Peyer's patch (tissue), 4 donors: ENCODE measurements at regions not wholly inside any gene's neighbourhood (a gene's known extent, or its start where the extent isn't known, plus 50 kb on each side); places are given as distances from the start of the nearest gene placed in this dataset.
"Not testable (repeated sequence)": the region's sequence is repeated elsewhere in the genome, so short reads cannot be mapped to it uniquely, and the experiment has no call there.

Experiments
- DNase-seq, 3 donors: peaks; one replicate each; pipeline ENCODE4 v3.0.0-alpha.2; 2017 to 2019
- H3K27ac ChIP-seq, 4 donors: fragments of 200-600 bp; sonication (generic); one replicate each; pipeline ENCODE4 v1.5.1; 2016 to 2019
- H3K27me3 ChIP-seq, 2 donors: fragments of 200-600 bp; sonication (generic); one replicate each; pipeline ENCODE4 v1.5.1; 2019
- H3K36me3 ChIP-seq, 3 donors: fragments of 200-600 bp; sonication (generic); one replicate each; pipeline ENCODE4 v1.5.1; 2016 to 2019
- H3K4me1 ChIP-seq, 4 donors: fragments of 200-600 bp; sonication (generic); one replicate each; pipeline ENCODE4 v1.5.1; 2016 to 2019
- H3K4me3 ChIP-seq, 4 donors: fragments of 200-600 bp; sonication (generic); 1 replicate in 3 of 4; 2 replicates in 1 of 4; pipeline ENCODE4 v1.5.1; 2016 to 2019; ENCODE audit warnings: mild to moderate bottlenecking in 1 of 4
- H3K9me3 ChIP-seq, 4 donors: fragments of 200-600 bp; sonication (generic); one replicate each; pipeline ENCODE4 v1.5.1; 2016 to 2019; ENCODE audit warnings: mild to moderate bottlenecking in 1 of 4
- POLR2A ChIP-seq, 2 donors: fragments of 450-650 bp; IDR thresholded peaks; one replicate each; pipeline ENCODE4 v1.5.1; 2017; ENCODE audit warnings: antibody characterized with exemption in 2 of 2, mild to moderate bottlenecking in 2 of 2, moderate library complexity in 2 of 2
- TF ChIP-seq, protein P1 (sequence below), 6 experiments: fragments of 450-650 bp in 4 of 6; fragments of 200-600 bp in 2 of 6; sonication (generic) in 1 of 6; IDR thresholded peaks; one replicate each; pipeline ENCODE4 v1.5.1; 2017 to 2019; ENCODE audit warnings: antibody characterized with exemption in 6 of 6, mild to moderate bottlenecking in 3 of 6, moderate library complexity in 1 of 6

DNA sequence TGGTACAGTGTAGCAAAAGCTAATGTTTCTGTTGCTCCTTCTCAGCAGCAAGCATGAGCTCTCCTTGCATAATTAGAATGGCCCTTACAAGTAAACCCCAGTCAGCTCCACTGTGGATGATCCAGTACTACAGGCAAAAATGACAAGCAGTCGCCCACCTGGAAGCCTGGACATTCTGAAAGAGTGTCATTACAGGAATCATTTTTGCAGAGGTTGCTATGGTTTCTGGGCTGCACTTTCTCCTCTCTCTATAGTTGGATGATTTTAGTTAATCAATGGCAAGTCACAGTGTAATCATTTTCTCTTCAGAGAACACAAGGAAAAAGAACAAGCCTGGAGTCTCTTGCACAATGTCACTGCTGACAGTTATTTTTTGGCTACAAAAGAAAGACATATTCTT, 102.9 kb upstream of the MYO3A start:
- Histone ChIP-seq H3K27ac (no peak overlapping the region), H3K36me3 (no peaks in the 10 kb centered on the region), H3K9me3 (no peaks in the 10 kb centered on the region), H3K4me1 (no peaks in the 10 kb centered on the region), H3K27me3 (no peaks in the 10 kb centered on the region), H3K4me3 (no peak overlapping the region)
- TF ChIP-seq POLR2A (IDR thresholded peaks at IDR 0.05), result no peak
- TF ChIP-seq, protein P1, sequence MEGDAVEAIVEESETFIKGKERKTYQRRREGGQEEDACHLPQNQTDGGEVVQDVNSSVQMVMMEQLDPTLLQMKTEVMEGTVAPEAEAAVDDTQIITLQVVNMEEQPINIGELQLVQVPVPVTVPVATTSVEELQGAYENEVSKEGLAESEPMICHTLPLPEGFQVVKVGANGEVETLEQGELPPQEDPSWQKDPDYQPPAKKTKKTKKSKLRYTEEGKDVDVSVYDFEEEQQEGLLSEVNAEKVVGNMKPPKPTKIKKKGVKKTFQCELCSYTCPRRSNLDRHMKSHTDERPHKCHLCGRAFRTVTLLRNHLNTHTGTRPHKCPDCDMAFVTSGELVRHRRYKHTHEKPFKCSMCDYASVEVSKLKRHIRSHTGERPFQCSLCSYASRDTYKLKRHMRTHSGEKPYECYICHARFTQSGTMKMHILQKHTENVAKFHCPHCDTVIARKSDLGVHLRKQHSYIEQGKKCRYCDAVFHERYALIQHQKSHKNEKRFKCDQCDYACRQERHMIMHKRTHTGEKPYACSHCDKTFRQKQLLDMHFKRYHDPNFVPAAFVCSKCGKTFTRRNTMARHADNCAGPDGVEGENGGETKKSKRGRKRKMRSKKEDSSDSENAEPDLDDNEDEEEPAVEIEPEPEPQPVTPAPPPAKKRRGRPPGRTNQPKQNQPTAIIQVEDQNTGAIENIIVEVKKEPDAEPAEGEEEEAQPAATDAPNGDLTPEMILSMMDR (IDR thresholded peaks at IDR 0.05), result no peak
- no peak for DNase-seq

DNA sequence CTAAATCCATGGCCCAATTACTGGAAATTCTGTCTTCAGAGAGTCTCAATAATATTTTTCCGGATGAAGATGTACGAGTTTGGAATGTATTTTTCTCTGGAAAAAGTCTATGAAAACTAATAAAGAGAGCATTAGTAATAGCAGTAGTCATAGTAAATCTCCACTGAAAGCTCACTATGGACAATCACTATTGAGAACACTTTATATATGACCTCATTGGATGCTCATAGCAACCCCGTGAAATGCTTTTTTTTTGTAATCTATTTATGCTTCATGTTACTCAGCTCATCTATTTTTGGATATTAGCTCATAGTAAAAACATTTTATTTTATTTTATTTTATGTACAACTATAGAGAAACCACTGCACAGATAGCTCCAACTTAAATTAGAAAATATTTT, 94.3 kb upstream of the MYO3A start:
- no peaks in the 10 kb centered on the region for H3K36me3 ChIP-seq
- H3K4me3 ChIP-seq, result no peak overlapping the region
- H3K27ac ChIP-seq, result no peak overlapping the region
- DNase-seq, result no peak
- no peaks in the 10 kb centered on the region for H3K9me3 ChIP-seq
- H3K4me1 ChIP-seq, result no peaks in the 10 kb centered on the region
- TF ChIP-seq, protein P1 (IDR thresholded peaks at IDR 0.05), result no peak
- TF ChIP-seq POLR2A (IDR thresholded peaks at IDR 0.05), result no peak
- no peaks in the 10 kb centered on the region for H3K27me3 ChIP-seq

DNA sequence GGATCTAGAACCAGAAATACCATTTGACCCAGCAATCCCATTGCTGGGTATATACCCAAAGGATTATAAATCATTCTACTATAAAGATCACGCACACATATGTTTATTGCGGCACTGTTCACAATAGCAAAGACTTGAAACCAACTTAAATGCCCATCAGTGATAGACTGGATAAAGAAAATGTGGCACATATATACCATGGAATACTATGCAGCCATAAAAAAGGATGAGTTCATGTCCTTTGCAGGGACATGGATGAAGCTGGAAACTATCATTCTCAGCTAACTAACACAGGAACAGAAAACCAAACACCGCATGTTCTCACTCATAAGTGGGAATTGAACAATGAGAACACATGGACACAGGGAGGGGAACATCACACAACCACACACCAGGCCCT, 93.2 kb upstream of the MYO3A start:
- not testable (repeated sequence) for DNase-seq, H3K4me1 ChIP-seq, H3K9me3 ChIP-seq, H3K4me3 ChIP-seq, H3K36me3 ChIP-seq, H3K27me3 ChIP-seq, H3K27ac ChIP-seq

DNA sequence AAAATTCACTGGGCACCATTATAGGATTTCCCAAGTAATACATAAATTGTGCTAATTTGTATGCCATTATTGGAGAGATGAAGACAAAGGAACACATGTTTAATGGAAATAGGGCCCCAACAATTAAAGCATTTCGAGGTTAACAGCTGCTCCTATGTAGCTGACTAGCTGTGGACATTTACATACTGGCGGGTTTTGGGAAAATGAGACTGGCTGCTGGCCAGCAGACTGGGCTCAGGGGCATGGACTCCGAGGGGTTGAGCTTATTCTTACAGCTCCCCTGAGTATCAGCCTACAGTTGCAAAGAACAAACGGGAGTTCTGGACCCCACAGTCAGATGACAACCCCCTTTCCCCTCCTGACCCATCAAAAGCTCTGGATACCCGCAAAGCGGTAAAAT, 91.9 kb upstream of the MYO3A start:
- no peak for TF ChIP-seq POLR2A (IDR thresholded peaks at IDR 0.05)
- TF ChIP-seq, protein P1 (IDR thresholded peaks at IDR 0.05), result no peak
- H3K9me3 ChIP-seq, result no peaks in the 10 kb centered on the region
- no peak for DNase-seq
- no peak overlapping the region for H3K4me3 ChIP-seq
- H3K4me1 ChIP-seq, result no peaks in the 10 kb centered on the region
- no peaks in the 10 kb centered on the region for H3K36me3 ChIP-seq
- H3K27me3 ChIP-seq, result no peaks in the 10 kb centered on the region
- no peak overlapping the region for H3K27ac ChIP-seq

DNA sequence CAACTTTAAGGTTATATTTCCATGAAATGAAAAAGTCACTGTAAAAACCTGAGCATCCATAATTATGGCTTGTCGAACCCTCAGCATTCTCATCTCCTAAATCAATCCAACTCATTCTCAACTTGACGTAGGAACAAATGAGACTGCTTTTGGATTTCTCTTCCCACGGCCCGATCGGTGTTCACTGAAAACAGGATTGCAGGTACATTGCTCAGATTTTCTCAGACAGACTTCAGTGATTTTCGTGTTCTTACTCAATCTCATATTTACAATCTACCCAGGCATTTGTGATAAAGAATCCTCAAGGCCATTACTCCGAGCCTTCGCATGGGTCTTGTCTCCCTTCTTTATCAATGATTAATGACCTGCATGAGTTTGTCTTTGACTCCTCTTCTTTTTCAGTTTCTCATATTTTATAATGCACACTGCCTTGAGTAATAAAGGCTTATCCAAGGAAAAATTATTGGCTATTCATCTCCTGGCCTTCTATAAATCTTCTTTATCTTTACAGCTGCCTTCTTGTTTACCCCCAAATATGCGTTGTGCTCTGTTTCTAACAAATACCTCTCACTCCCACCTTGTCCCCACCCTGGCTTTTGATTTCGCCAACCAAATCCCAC, 90.4 kb upstream of the MYO3A start:
- Histone ChIP-seq H3K4me3 (no peak overlapping the region), H3K36me3 (no peaks in the 10 kb centered on the region), H3K27ac (no peak overlapping the region), H3K9me3 (no peaks in the 10 kb centered on the region), H3K4me1 (no peaks in the 10 kb centered on the region), H3K27me3 (no peaks in the 10 kb centered on the region)
- DNase-seq, result no peak
- TF ChIP-seq, protein P1 (IDR thresholded peaks at IDR 0.05), result no peak
- TF ChIP-seq POLR2A (IDR thresholded peaks at IDR 0.05), result no peak

DNA sequence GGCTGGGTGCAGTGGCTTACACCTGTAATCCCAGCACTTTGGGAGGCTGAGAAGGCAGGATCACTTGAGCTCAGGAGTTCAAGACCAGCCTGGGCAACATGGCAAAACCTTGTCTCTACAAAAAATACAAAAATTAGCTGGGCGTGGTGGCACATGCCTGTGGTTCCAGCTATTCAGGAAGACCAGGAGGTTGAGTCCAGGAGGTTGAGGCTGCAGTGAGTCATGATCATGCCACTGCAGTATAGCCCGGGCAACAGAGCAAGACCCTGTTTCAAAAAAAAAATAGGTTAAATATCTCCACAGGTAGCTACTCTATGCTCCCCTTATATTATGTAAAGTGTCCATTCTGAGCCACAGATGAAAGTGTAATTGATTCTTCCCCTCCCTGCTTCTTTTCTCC, 89.3 kb upstream of the MYO3A start:
- H3K4me1 ChIP-seq, H3K4me3 ChIP-seq, DNase-seq, H3K27ac ChIP-seq, H3K9me3 ChIP-seq, H3K36me3 ChIP-seq, H3K27me3 ChIP-seq: not testable (repeated sequence)

DNA sequence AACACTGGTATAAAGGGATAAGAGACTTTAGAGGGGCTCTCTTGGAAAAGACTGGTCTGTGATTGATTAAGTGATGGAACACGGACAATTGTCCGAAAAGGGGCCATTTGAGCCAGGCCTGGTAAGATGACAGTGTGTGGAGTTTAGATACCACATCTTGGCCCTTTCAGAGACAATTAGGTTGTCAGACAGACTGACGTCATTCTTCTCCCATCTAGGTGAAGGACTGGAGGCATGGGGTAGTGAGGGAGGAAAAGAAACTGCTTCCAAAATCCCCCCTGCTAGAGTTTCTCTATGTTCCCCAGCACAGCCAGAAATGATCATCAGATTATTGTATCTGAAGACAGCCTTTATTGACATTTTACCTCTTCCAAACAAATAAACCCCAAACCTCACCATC, 84.8 kb upstream of the MYO3A start:
- H3K36me3 ChIP-seq, result no peaks in the 10 kb centered on the region
- no peak overlapping the region for H3K4me3 ChIP-seq
- no peaks in the 10 kb centered on the region for H3K4me1 ChIP-seq
- no peaks in the 10 kb centered on the region for H3K9me3 ChIP-seq
- no peaks in the 10 kb centered on the region for H3K27me3 ChIP-seq
- TF ChIP-seq, protein P1 (IDR thresholded peaks at IDR 0.05), result no peak
- no peak for TF ChIP-seq POLR2A (IDR thresholded peaks at IDR 0.05)
- DNase-seq, result no peak
- no peak overlapping the region for H3K27ac ChIP-seq
